Lower leg skin (tissue), 3 donors: ENCODE measurements at regions not wholly inside any gene's neighbourhood (a gene's known extent, or its start where the extent isn't known, plus 50 kb on each side); places are given as distances from the start of the nearest gene placed in this dataset.

Experiments used
- CTCF ChIP-seq, 3 donors: fragments of 450-650 bp; IDR thresholded peaks; one replicate each; pipeline ENCODE4 v1.5.1; 2016; ENCODE audit warnings: antibody characterized with exemption in 3 of 3, mild to moderate bottlenecking in 3 of 3, moderate library complexity in 2 of 3
- POLR2A ChIP-seq, 2 donors: fragments of 450-650 bp; IDR thresholded peaks; one replicate each; pipeline ENCODE4 v1.6.1; 2016 to 2017; ENCODE audit warnings: antibody characterized with exemption in 2 of 2, mild to moderate bottlenecking in 1 of 2, moderate library complexity in 1 of 2

GRCh38 chrX:35461164-35461563 lies 337.0 kb upstream of the MAGEB16 start:
- TF ChIP-seq CTCF (IDR thresholded peaks at IDR 0.05) (no peak), POLR2A (IDR thresholded peaks at IDR 0.05) (no peak)
